DMS114 treated with DMSO at 0.1 percent for 48 hours (cell line): ENCODE measurements at regions not wholly inside any gene's neighbourhood (a gene's known extent, or its start where the extent isn't known, plus 50 kb on each side); places are given as distances from the start of the nearest gene placed in this dataset.
"Not testable (repeated sequence)": the region's sequence is repeated elsewhere in the genome, so short reads cannot be mapped to it uniquely, and the experiment has no call there.

ENCODE experiments used
- DNase-seq: peaks from one replicate; lab custom pipeline; 2025; ENCODE audit not compliant: unreplicated experiment; lab: John Stamatoyannopoulos, UW

DNA sequence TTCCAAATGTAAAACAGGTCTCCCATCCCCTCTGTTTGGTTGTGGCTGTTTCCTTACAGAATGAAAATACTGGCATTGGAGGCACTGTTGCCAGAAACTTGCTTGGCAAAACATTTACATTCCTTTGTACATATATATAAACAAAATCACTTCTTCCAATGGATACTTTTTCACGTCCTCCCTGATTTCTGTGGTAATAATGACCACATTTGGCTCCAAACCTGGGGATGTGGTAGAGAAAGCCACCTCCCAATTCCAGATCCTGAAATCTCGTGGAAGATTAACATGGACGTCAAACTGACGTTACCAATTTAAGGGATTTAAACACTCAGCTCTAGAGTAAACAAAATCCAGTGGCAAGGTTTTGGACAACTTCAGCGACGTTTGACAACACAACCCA is 370.8 kb upstream of the ZFHX3 start:
- DNase-seq, result no peak

DNA sequence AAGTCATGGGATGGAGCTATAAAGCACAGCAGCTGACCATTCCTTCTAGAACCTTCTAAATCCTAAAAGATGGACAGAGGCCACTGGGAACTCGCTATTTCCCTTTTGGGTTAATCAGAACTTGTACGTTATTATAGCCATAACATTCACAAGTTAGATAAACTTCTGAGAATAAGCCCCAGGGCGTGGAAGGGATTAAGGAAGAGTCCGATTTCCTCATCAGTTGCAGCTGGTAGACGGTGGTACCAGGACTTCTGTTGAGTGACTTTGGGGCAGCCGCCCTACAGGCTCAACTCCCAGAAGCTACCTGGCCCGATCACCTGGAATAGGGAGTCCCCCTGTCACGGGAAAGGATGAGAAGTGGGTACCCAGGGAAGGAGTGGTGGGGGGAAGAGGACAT is 370.1 kb upstream of the ZFHX3 start:
- DNase-seq, result no peak

GRCh38 chr16:73415286-73415685 is 367.4 kb upstream of the ZFHX3 start:
- no peak for DNase-seq

DNA sequence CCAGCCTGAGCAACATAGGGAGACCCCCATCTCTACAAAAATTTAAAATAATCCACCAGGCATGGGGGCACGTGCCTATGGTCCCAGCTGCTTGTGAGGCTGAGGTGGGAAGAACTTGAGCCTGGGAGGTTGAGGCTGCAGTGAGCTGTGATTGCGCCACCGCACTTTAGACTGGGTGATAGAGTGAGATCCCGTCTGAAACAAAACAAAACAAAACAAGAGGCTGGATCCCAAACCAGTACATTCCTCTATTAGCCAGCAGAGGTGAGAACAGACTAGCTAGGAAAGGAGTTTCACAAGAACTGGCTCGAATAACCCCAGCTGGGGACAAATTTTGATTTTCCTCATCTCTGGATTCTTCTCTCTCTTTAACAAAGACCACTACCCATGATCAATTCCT is 366.7 kb upstream of the ZFHX3 start:
- DNase-seq, result no peak

DNA sequence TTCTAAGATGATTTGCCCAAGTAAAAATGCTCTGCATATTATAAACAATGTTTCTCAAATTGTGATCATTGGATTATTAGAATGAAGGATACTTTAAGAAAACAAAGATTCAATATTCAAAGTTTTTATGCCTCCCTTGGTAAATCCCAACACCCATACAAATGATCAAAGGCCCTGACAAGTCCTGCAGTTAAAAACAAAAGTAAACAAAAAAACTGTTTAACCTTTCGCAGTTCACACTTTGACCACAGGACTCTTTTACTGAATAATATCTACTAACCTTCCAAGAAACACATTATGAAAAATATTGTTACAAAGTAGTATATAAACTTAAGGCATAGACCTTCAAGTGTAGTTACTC is 365.9 kb upstream of the ZFHX3 start:
- DNase-seq, result no peak

DNA sequence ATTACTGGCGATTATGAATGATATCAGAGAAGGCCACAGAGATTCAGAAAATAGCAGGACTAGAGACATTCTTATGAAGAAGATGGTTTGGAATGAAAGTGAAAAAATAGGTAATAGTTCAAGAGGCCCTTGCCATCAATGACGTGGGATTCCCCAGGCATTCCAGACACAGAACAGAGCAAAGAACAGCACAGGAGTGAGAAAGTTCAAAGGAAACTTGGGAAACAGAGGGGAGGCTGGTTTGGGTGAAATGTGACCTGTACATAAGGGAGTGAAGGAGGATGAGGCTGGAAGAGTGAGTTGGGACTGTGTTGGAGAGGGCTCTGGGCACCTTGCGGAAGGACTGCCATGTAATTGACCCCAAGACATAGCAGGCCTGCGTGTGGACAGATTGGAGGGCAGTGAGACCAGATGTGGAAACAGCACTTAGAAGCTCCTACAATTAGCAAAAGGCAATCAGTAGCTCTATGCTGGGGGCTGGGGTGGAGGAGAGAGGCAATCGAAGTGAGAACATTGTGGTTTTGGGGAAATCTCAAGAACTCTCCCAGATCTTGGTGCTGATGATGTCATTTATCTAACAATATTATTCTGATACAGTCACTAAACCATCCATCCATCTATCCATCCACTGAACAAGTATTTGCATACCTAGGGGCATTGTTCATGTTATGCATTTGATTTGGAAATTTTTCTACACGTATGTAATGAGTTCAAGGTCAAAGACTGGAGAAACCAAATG is 365.3 kb upstream of the ZFHX3 start:
- DNase-seq, result no peak

DNA sequence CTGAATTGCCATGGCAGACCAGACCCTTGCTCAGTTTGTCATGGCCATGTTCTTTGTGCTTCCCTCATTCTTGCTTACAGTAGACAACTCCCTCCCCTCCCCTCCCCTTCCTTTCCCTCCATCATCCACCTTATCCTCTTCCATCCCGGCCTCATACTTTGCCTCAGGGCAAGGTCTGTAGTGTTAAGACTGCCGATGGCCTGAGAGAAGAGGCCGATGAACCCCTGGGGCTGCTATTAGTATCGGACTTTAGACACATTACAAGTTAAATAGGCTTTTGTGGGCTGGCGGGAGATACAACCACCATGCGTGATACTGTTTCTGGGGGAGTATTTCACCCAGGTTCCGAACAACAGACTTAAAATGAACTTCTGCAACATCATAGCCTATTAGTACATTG is 364.5 kb upstream of the ZFHX3 start:
- no peak for DNase-seq

- DNase-seq, result no peak
Observed at GRCh38 chr16:73408716-73409115, 360.8 kb upstream of the ZFHX3 start.

- no peak for DNase-seq
Observed at GRCh38 chr16:73408311-73408710, 360.4 kb upstream of the ZFHX3 start.

DNA sequence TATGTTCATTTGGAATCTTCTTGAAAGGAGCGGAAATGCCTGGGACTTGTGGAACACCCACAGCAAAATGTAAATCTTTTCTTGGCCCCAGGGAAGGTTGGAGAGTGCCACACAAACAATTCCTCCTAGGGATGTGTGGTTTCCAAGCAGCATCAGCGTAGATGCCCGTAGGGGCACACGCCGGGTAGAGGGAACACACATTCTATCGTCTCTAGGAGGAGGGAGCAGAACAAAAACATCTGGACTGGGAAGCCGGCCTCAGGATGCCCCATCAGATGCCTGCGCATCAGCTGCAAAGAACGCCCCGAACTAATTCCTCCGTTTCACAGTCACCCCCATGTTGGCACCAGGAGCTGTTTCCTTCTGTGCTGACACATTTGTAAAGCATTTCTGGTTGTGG is 357.9 kb upstream of the ZFHX3 start:
- DNase-seq, result no peak

DNA sequence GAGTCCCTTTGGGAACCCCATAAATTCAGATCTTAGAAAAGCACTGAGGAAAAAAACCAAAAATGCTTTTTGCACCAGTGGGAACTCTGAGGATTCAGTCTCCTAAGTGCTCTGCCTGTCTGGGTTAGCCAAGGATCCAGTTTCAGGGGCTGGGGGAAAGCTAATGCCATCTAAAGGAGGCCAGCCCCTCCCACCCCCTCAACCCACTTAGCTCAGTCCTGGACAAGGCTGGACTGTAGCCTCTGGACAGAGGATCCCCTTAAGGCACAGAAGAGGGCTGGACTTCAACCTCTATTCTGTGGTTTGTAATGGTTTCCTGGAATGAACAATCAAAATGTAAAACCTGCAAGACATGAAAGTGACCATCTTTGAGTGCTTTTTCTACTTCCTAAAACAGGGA is 356.1 kb upstream of the ZFHX3 start:
- no peak for DNase-seq

DNA sequence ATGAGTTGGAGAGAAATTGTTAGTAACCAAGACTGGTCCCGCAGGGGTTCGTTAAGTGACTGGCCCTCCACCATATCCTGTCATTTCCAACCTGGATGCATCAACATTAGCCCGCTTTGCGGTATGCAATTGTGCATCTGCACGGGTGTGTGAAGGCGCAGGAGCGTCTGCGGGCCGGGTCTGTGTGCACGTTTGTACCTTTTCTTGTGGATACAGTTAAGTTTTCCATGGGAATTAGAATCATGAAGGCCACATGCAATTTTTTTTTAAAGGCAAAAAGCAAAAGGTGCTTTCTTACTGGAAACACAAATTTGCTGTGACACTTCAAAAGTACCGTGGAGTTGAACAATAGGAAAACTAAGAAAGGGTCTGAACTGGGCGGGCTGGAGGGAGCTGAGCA is 355.4 kb upstream of the ZFHX3 start:
- DNase-seq, result no peak

- no peak for DNase-seq
Observed at GRCh38 chr16:73400951-73401350, 353.0 kb upstream of the ZFHX3 start.

DNA sequence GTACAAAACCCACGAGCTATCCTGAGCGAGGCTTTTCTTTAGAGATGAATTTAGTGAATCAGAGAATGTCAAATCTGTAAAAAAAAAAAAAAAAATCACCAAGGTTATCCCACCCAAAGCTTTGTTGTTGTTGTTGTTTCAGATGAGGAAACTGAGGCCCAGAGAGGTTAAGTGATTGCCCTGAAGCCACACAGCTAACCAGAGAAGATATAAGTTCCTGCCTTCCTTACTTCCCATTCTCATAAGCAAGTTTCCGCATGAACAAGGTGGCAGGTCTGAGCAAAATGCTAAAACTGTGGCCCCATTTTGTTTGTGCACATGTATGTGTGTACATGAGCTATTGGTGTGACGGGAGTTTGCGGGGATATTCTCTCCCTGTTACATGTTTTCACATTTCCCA is 352.1 kb upstream of the ZFHX3 start:
- no peak for DNase-seq

- no peak for DNase-seq
Observed at GRCh38 chr16:73399486-73399885, 351.6 kb upstream of the ZFHX3 start.

- not testable (repeated sequence) for DNase-seq
Observed at GRCh38 chr16:73398604-73399003, 350.7 kb upstream of the ZFHX3 start.

DNA sequence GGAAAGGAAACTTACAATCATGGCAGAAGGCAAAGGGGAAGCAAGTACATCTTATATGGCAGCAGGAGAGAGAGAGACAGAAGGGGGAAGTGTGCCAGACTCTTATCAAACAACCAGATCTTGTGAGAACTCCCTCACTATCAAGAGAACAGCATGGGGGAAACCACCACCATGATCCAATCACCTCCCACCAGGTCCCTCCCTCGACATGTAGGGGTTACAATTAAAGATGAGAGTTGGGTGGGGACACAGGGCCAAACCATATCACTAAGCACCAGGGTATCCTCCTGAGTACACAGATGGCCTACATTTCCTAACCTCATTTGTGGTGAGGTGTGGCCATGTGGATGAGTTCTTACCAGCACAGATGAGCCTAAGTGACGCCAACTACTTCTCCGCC is 348.6 kb upstream of the ZFHX3 start:
- DNase-seq, result no peak

- DNase-seq, result no peak
Observed at GRCh38 chr16:73390936-73391335, 343.0 kb upstream of the ZFHX3 start.

- DNase-seq, result no peak
Observed at GRCh38 chr16:73390491-73390890, 342.6 kb upstream of the ZFHX3 start.

- no peak for DNase-seq
Observed at GRCh38 chr16:73389085-73389484, 341.2 kb upstream of the ZFHX3 start.

GRCh38 chr16:73387979-73388378 is 340.1 kb upstream of the ZFHX3 start:
- DNase-seq, result no peak

DNA sequence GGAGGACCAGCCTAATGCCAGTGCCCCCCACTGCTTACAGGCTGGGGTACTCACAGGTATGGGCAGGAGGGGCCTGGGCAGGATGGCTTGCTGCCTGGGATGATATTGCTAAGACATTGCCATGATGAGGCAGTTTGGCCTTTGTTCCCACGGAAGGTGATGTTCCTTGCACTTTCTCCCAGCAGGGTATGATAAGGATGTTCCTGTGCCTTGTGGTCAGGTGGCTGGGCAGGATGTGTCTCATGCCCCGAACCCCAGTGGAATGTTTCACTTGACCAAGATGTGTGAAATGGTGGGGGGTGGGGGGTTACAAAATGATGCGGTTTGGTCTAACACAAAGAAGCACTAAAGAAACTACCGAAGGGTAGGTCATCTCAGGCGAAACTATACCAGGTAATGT is 337.8 kb upstream of the ZFHX3 start:
- no peak for DNase-seq

DNA sequence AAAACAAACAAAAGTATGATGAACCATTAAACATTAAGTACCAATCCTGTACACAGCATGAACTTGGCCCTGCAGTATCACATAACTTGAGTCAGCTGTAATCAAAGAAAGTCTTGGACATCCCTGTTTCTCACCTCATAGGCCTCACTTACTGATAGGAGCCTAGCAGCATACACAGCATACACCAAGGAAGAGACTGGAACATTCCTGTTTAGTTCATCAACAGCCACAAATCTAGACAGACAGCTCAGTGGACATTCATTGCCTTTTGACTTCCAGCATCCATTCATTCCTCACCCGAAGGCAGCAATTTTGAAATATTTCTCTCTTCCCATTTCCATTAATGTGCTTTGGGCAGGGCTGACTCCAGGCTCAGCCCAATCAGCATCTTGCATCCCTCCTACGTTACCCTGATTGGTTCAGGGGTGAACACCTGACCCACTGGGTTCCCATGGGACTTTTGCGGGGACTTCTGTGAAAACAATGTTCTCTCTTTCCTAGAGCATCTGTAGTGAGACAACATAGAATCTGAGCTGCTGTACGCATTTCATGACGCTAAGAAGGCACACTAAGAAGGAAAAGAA is 336.7 kb upstream of the ZFHX3 start:
- no peak for DNase-seq
